KBM-7 (cell line): ENCODE measurements at regions not wholly inside any gene's neighbourhood (a gene's known extent, or its start where the extent isn't known, plus 50 kb on each side); places are given as distances from the start of the nearest gene placed in this dataset.

Experiments used
- DNase-seq: peaks from one replicate; pipeline ENCODE4 v3.0.0-alpha.2; 2015
- in situ Hi-C: fragments of 300-500 bp; cut with MboI; formaldehyde crosslinking; loops from 2 replicates; pipeline ENCODE4 v1.14.3; 2020; ENCODE audit warnings: low sequenced_read_pairs, low pct_unique_long_range_greater_than_20kb, mixed read lengths

DNA sequence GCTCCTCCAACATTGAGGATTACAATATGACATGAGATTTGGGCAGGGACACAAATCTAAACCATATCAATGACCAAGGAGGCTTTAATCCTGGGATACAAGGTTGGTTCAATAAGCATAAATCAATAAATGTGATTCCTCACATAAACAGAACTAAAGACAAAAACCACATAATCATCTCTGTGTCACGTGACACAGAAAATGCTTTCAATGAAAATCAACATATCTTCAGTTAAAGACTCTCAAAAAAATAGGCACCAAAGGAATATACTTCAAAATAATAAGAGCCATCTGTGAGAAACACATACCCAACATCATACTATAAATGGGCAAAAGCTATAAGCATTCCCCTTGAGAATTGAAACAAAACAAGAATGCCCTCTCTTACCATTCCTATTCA is 604.9 kb downstream of the SEMA5A start:
- in situ Hi-C loops: no loop called here
- no peak for DNase-seq

DNA sequence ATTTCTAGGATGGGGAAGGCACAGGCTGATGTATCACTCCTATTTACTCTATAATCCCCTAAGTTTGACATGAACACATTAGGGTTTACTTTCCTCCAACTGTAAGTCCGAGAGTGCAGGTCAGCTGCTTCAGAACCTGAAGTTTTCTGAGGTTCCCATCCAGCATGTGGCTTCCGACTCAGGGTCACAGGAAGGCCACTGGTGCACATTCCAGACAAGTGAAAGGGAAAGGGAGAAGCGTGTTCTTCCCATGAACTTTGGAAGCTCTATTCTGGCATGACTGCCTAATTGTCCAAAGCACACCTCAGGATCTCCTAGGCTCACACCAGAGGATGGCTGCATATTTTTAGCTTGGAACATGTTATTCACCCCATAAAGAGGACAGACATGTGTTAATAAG is 602.6 kb downstream of the SEMA5A start:
- in situ Hi-C loops: no loop called here
- no peak for DNase-seq

DNA sequence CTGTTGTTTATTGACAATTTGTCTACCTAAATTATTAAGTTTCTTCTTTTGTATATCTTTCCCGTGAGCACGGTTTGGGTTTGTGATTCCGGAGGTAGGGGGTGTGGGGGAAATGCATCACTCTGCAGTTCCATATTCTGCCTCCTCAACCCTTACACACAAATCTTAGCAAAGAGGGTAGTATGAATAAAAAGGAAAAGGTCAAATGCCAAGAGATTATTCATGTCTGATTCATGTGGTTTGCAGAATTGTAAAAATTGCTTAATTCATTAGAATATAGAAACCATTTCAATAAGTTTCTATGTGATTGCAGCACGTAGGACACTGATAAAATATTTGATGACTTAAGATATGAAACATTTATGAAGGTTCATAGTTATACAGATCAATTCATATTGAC is 601.9 kb downstream of the SEMA5A start:
- no peak for DNase-seq
- in situ Hi-C loops: no loop called here

DNA sequence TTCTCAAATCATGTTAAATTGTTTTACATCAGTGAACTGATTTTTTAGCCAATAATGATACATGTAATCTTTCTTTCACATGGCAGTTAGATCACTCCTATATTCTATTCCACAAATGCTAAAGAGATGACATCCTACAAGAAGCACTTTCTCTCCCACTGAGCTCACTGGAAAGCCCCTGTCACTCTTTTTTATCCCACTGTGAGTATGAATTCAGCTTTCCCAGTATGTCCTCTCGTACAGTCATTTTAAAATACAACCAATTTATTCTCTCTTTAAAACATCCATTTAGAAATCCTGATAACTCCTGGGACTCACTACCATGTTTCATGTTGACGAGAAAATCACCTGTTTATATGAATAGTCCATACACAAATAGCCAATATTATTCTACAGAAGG is 599.9 kb downstream of the SEMA5A start:
- no peak for DNase-seq
- in situ Hi-C loops: no loop called here

DNA sequence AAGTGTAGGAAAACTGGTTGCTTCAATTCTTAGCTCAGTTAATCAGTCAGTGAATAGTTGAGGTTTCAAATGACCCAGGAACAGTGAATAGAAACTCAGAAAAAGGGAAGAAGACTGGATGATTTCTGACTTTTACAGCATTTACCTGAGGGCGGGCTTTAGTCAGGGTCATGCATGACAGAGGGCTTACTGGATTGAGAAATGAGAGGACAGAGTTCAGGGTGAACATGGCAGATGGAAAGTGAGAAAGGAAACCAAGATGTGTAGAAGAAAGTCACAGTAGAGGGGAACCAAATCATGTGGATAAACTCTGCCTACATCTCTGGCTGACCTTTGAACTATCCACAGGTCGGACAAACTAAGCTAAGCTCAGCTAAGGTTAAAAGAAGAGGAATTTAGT is 596.0 kb downstream of the SEMA5A start:
- in situ Hi-C loops: no loop called here

DNA sequence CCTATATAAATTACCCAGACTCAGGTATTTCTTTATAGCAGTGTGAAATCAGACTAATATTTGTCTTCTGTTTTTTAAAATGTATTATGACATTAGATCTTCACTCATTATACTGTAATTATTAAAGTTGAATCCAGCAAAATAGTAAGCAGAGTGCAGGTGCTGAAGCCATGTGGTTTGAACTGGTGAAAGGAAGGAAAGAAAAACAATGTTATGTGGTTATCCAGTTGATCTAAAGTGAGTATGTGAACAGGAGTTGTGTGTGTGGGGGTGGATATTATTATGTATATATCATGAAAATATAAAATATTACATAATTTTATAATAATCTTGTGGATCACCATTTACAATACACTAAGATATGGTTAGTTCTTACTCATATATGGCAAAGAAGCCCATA is 593.7 kb downstream of the SEMA5A start:
- DNase-seq: no peak
- in situ Hi-C loops: no loop called here

More for the DNA sequence above, 596.0 kb downstream of the SEMA5A start:
- DNase-seq: no peak

DNA sequence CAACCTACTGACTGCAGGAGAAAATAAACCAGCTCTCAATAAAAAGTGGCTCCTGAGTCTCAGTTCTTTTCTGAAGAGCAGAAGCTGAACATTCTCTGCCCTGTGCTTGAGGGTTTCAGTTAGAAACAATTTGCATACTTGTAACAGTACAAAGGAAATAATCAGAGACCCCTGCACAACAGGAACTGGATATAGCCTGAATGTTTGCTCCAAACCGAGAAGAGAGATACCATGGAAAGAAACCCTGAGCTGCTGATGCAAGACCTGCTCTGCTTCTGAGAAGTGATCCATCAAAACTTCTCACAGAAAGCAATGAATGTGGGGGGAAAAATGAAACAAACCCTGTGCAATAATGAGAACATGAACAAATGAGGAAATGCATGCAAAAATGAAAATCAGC is 592.9 kb downstream of the SEMA5A start:
- in situ Hi-C loops: no loop called here
- DNase-seq: no peak

DNA sequence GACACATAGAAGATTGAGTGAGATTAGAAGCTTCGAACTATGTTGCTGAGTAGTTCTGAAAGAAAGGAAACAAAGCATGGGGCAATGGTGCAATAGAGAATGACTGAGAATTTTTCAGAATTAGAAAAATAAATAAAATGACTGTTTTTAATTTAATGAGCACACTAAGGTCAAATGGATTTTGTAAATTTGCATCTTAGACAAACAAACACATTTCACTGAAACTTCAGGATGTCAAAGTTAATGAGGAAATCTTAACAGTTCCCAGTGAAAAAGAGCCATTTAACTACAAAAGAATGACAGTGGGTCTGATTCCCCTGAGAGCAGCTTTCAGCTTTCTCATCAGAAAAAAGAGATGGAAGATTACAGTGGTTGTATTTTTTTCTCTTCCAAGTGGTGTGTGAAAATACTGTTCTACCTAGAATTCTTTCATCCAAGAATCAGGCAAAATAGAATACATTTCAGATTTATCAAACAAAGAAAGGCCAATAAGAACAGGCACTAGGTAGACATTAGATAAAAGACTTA is 591.9 kb downstream of the SEMA5A start:
- DNase-seq: no peak
- in situ Hi-C loops: no loop called here

DNA sequence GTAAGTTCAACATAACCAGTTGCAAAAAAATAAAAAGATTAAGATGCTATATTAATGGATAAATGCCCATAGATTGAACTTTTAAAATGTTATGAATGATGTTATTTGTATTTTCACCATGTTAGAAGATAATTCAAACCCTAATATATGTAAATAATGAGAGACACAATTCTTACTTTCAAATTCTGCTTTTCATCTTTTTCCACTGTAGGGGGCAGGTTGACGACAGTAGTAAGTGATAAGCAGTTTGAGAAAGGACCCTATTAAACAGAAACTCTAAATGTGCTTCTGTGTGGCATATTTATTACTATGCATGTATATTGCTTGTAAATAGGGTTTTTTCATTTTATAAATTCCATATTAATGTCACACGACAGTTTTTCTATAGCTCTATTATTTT is 591.1 kb downstream of the SEMA5A start:
- in situ Hi-C loops: no loop called here
- DNase-seq: no peak

DNA sequence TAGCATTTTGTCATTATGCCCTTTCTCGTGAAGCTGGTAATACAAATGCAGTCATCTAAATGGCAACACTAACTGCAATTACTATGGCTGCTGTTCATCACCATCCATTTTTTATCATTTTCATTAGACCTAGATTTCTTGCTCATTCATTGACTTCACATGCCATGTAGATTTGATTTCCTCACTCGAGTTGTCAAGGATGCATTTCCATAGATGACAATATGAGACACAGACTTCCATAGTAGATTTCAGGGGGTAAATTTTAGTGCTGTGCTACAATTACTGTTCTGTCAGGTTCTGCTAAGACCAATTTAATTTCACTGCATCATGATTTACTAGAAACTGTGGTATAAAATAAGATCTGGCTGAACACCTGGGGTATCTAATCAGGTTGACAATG is 589.2 kb downstream of the SEMA5A start:
- in situ Hi-C loops: no loop called here
- no peak for DNase-seq

DNA sequence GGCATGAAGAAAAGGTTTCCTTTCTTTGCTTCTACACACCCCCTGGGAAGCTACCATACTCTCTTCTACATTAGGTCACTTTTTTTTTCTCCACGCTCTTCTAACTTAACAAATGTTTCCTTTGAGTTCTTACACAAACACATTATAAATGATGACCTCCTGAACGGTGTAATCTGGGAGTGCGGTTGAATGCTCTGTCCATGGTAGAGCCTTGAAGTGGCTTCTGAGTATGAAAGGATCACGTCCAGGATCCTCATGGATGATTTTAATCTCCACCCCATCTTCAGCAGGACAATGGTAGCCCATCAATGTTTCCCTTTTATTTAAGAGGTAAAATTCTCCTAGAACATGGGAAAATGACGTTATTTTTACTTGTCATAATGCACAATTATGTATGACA is 587.3 kb downstream of the SEMA5A start:
- in situ Hi-C loops: no loop called here
- no peak for DNase-seq

DNA sequence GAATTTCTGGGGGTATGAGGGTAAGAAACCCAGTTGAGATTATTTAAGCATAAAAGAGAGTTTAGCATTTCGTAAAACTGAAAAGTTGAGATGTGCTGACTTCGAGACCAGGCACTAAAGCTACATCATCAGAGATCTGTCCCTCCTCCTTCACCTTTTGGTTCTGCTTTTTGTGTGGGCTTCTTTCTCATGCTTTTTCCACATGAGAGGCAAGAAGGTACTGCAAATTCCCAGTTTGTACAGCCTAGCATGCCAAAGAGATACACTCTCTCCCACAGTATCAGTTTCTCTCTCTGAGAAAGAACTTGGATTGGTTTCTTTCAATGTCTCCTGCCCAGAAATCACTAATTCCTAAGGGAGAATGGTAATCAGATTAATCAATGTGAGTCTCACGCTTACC is 584.7 kb downstream of the SEMA5A start:
- in situ Hi-C loops: no loop called here
- DNase-seq: no peak

DNA sequence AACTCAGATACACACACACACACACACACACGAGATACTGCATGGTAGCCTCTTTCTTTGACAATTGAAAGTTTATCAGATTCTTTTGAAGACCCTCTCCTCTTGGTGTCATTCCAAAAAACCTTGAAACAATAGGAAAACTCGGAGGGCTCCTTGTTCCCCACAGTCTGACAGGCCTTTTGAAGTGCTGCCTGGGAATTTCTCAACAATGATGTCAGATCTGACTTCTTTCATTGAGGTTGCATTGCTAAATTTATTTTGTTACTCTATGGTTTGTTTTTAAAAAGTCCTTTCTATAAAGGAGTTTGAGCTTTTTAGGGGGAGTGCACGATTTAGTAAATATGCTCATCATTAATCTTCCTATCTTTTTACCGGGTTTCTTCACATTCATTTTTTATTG is 583.9 kb downstream of the SEMA5A start:
- in situ Hi-C loops: no loop called here
- no peak for DNase-seq

DNA sequence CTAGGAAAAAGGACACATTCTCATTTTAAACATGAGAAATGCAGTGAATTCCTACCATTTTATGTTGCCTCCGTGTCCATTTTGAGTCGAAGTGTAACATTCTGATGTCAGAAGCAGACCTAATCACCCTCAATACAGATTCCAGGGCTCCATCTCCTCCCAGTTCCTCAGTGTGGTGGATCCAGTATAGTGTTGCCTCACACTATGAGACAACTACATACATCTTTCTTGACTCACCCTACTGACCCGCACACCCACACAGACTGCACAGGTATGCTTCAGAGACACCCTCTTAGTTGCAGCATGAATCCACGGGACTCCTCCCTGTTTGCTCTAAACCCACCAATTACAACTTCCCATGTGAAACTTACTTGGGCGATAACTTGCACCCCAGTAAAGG is 564.9 kb downstream of the SEMA5A start:
- no peak for DNase-seq
- in situ Hi-C loops: no loop called here

DNA sequence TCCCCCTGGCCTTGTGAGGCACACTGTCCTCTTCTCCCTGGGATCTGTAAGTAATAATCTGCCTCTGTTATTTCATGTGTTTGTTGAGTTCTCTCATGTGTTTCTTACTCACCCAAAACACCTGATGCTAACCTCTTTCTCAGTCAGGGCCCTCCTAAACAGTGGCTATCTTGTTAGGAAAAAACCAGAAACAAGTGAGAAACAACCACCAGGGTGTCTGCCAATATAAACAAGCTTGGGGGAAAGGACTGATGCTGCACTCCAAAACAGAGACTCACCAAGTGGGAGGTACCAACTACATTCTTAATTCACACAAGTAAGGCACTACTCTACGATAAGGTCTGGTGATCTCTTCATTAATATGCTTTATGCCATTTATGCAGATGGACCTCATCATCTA is 564.4 kb downstream of the SEMA5A start:
- DNase-seq: no peak
- in situ Hi-C loops: no loop called here

DNA sequence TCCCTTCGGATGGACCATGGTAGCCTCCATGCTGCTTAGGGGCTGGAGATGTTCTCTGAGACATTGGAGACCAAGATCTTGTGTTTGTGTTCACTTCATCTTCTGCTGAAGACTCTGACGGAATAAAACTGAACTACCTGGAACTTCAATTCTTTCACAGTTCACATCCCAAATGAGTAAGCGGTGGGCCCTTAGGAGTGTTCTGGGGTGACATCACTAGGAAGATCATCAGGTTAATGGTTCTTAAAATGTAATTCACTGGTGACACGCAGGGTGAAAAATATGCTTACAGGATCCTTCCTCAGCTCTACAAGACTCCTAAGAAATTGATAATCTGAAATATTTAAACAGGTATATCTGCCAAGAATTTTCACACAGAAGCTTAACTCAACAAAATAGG is 561.5 kb downstream of the SEMA5A start:
- no peak for DNase-seq
- in situ Hi-C loops: no loop called here
